NAMALWA (cell line): ENCODE measurements at regions not wholly inside any gene's neighbourhood (a gene's known extent, or its start where the extent isn't known, plus 50 kb on each side); places are given as distances from the start of the nearest gene placed in this dataset.

Source experiments
- DNase-seq: peaks from one replicate; pipeline ENCODE4 v3.0.0-alpha.2; 2015; ENCODE audit warnings: low spot score

DNA sequence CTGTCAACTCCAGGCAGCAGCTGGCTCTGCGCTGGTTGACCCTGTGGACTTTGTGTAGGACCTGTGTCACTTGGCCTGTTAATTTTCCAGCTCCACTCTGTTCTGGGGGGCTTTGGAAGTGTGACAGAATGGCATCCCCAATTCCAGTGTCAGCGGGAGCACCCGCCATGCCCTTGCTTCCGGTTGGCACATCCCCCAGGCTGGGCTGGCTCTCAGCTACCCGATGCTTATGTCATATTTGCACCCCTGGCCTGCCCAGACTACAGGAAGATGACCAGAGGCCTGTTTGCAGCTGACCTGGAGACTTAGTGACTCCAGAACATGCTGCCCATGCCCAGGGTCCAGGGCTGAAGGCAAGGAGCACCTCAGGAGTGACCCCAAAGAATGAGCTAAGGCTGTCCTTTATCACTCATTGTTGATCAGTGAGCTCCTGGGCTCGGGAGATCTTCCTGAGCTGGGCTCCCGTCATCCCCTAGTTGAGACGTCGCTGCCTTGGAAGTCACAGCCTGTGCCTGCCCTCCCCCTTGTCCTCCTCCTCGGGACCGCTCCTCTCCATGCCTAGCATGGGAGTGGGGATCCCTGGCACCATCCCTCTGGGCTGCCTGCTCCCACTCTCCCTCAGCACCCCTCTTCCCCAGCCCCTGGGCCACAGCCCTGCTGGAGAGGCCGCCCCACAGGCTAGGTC, 163.4 kb upstream of the RTL1 start:
- no peak for DNase-seq

DNA sequence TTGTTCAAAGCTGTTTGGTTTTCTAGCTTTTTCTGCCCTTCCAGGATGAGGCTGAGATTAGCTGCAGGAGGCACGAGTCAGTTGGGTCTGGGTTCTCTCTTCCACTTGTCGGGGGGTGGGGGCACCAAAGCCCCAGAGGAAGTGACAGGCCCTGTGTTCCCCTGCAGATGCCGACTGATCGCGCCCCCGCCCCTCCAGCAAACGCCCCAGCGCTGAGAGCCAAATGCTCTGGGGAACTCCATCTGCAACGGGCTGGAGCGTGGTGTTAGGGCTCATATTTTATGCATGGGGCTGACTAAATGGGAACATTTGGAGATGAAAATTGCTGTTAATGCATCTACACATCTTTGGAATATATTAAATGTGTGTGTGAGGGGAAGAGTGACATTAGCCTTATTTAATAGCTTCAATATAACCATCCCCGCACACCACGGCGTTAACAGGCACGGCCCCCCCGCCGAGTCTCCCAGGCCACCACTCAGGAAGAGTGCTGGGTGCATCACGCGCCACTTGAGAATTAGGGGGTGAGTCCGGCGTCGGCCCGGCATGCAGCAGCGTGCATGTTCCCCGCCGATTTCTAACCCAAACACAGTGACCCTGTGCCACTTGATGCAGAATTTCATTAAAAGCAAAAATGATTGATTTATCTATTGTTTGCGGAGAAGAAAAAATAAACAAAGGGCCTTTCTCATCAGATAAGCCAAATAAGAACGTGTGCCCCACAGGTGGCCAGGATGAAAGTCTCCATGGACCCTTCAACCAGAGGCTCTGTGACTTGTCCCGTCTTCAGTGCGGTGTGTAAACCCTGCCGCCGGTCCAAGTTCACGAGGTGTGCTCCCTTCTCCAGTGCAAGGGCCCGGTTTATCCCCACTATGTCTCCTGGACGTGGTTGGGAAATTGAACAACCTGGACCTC, 165.0 kb upstream of the RTL1 start:
- no peak for DNase-seq

DNA sequence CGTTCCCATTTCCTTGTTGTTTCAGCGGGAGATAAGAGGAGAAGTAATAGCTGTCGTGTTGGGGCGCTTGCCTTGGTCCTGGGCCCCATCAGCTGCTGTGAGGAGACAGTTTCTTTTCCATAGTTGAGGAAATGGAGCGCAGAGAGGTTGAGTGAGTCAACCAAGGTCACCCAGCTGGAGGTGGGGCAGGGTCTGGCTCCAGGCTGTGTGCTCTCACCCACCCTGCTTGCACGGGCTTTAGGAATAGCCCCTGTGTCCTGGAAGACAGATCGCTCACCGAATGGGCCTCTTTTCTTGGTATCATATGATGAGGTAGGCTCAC, 165.7 kb upstream of the RTL1 start:
- no peak for DNase-seq

DNA sequence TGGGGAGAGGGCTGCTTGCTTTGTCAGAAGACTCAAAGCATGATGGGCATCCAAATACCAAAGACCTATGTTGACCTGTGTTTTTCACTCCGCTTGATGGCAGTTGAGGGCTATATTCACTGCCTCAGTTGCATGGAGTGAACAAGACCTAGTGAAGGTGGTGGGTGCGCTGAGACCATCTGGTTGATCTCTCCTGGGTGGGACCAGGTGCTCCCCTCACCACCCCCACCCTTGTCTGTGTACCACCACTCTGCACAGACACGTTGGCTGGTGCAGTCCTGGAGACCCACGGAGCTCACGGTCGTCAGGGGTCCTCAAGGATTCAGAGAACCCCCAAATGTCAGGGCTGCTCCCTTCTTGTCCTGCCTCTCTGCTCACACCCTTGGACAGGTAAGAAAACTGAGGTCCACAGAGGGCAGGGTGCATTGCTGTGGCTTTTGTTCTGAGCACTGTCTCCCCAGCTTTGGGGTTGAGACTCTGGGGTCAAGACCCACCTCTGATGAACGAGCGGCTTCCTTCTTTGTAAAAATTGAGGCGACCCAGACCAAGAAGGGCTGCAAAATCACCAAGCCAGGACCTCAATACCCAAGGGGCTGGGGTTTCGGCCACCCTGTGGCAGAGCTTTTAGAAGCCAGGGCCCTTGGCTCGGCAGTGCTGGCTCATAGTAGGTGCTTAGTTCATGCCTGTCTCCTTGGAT, 166.3 kb upstream of the RTL1 start:
- no peak for DNase-seq

DNA sequence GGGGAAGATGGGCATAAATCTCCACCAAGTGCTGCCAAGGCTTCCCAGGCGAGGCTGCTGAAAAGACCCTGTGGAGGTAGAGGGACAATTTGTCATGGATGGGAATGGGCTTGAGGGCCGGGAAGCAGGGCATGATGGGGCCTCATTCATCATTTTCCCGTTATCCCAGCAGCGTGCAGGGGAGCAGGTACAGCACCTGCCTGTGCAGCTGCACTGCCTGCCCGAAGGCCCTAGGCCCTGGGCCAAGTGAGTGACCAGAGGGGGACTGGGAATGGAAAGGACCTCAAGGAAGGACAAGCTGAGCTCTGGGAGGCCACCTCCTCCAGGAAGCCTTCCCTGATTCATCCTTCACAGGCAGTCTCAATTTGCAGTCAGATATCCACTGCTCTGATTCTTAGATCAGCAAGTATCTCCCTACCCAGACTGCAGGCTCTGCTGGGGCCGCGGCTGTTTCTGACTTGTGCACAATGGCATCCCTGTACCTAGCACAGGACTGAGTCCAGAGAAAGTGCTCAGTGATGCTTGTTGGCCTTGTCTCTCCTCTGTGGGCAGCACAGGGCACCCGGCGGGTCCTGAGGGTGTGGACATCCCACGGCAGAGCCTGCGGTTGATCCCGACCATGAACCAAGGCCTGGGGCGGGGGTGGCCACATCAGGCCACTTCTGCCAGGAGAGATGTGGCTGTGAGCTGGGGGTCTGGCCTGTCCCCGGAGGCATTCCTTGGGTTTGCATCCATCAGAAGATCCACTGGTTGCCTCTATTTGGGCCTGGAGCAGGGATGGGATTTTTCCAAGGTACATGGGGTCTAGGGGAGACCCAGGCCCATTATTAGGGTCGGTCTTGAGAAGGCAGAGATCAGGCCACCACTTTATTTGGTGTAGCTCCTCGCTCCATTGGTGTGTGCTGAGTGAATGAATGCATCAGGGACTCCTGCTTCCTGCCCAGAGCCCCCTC, 167.3 kb upstream of the RTL1 start:
- DNase-seq, result no peak

DNA sequence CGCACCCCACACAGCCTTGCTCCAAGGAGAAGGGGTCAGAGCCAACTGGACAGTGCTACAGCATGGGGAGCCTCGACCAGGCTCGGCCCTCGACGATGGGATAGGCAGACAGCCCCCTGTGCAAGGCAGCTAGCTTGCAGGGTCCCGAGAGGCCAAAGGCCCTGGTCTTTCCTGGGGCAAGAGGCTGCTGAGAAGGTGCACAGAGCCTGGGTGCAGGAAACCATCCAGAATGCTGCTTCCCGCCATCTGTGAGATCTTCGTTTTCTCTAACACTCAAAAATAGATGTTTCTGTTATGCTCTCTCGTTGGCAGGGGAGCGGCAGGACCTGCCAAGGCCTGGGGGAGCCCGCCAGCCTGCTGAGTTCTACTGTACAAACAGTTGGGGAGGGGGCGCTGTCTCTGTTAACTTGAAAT, 168.0 kb upstream of the RTL1 start:
- DNase-seq, result no peak

DNA sequence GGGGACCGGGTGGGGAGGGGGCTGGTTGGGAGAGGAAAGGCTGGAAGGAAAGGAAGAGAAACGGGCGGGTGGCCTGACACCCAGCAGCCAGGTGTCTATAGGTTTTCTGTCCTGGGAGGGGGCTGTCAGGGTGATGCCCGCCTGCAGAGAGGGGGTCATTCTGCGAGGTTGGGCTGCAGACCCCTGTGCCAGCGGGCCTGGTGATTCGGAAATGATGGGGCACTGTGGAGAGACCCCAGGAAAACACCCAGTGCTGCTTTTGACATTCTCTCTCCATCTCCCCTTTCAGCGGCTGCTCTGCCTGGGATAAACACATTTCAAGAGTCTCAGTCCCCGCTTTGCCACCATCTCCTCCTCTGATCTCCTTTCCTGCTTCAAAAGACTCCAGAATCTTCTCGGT, 168.5 kb upstream of the RTL1 start:
- no peak for DNase-seq

DNA sequence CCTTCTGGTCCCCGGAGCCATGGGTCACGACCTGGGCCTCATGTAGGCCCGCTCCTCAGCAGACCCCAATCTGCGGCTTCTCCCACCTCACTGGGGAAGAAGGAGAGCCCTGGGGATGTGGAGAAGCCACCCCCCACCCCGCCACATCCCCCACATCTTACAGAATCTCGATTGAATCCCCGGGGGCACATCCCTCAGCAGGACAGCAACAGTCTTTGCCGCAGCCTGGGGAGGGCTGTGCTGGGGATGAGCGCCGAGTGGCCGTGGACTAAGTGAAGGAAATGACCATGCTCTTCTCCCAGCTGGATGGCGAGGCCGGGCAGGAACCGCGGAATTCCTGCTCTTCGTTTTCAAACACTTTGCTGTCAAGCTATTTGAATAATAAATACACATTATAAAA, 169.0 kb upstream of the RTL1 start:
- DNase-seq, result no peak

DNA sequence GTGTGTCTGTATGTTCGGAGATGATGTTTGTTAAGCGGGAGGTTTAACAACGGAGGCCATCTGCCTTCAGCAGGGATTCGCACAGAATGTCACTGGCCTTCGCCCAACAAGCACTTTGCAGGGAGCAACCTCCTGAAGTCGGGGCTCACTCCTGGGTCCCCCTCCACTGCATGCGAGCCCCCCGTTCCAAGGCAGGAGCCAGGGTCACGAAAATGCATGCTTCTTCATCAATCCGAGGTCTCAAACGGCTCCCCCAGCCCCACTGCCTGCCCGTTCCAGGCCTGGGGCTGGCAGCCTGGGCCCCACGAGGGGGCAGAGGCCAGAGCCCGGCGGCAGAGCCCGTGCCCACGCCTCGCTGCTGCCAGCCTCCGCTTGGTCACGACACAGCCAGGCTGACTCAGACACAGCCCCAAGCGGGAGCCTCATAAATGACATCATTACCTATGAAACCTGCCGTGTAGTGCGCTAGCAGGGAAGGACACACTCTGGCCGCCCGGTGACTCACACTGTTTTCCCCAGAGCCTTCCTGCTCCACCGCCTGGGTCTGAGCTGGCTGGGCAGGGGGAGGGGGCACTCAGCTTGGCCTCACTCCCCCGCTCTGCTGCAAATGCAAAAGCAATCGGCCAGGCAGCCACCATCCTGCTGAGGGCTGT, 169.5 kb upstream of the RTL1 start:
- DNase-seq, result no peak

DNA sequence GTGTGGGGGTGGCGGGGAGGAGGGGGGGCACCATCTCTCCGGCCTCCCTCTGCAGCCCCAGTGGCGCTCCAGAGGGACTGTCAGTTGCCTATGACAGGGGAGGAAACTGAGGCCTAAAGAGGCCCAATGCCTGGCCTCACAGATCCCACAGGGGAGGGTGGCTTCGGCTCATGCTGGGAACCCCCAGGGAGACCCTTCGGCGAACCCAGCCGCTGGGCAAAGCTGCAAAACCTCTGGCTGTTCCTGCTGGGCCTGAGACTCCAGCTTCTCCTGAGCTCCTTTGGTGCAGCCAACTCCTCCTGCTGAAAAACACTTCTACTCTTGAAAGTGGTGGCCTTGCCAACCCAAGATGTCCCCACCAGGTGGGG, 170.1 kb upstream of the RTL1 start:
- no peak for DNase-seq

DNA sequence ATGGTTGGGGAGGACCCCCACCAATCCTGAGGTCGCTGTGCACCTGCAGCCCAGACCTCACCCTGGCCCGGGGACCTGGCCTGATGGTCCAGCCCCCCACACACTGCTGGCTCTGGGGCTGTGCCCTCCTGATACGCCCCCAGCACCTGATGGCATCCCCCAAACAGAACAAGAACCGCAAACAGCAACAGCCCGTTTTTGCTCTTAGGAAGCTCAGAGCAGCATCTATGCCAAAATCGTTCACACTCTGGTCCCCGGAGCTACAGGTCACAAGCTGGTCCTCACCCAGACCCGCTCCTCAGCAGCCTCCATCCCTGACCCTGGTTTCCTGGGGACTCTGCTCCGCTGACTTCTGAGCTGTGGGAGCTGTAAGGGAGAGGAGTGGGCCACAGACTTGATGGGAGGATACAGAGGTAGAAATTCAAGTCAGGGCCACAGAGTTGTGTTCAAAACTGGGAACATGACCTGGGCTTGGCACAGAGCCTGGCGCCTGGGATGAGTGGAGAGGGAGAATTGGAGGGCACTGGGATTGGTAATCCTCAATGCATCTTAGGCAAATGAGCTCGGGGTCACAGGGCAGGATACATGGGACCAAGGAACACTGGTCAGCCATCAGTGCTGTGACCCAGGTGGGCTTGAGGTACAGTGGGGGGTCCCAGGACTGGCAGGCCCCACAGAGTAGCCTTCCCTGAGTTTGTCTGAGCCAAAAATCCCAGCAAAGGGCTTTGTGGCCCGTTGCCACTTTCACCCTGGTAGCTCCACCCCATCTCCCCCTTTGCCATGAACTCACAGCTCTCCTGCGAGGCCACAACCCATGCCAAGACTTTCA, 170.9 kb upstream of the RTL1 start:
- no peak for DNase-seq

DNA sequence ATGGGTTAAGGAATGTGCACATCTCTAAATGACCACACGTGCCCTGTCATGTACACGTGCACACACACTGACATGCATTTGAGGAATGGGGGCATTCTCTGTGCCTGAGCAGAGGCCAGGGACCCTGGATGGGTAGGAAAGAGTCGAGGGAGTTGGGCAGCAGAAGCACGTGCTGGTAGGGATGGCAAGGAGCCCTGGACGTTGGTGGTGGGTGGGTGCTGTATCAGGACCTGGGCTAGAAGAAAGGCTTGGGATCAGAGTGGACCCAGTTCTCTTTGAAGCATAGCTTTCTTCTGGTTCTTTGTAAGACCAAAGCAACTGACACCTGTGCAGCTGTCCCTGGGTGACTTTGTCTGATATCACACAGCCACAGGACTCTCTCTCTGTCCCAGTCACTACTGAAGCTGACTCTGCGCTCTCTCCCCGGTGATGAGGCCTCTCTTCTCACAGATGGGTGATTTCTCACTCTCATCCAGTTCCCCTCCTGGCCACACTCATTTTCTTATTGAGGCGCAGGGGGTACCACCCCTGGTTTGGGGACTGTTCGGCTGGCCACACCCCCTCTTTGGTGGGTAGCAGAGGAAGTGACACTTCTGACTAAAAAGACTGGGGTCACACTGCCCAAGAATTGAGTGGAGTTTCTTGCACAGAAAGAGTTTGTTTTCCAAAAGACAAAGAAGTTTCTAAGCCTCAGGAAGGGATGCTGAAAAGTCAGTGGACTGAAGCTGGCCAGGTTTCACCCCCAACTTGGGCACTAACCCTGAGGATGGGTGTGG, 171.7 kb upstream of the RTL1 start:
- DNase-seq, result peak; percentile 2

DNA sequence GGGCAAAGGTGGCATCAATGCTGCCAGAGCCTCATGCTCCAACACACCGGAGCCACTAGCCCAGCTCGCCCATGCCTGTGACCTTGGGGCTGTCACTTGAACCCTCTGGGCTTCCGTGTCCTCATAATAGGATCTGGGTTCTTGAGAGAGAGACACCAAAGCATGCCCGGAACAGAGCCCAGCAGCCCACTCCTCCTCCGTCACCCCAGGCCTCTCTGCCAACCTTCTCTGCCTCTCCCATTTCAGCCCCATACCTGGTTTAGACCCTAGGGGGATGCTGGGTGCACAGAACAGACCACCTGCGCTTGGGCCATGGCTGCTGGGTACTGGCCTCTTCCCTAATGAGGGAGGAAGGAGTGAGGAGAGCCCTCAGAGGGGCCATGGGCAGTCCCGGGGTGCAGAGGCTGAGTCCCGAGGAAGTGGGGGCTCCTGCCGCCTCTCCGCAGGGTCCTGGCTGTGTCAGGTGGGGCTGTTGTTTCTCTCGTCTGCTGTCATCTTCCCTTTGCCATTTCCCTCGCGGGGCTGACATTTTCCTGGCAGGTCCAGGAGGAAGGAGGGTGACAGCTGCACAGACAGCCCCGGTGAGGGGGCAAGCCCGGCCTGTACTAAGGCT, 172.4 kb upstream of the RTL1 start:
- no peak for DNase-seq

DNA sequence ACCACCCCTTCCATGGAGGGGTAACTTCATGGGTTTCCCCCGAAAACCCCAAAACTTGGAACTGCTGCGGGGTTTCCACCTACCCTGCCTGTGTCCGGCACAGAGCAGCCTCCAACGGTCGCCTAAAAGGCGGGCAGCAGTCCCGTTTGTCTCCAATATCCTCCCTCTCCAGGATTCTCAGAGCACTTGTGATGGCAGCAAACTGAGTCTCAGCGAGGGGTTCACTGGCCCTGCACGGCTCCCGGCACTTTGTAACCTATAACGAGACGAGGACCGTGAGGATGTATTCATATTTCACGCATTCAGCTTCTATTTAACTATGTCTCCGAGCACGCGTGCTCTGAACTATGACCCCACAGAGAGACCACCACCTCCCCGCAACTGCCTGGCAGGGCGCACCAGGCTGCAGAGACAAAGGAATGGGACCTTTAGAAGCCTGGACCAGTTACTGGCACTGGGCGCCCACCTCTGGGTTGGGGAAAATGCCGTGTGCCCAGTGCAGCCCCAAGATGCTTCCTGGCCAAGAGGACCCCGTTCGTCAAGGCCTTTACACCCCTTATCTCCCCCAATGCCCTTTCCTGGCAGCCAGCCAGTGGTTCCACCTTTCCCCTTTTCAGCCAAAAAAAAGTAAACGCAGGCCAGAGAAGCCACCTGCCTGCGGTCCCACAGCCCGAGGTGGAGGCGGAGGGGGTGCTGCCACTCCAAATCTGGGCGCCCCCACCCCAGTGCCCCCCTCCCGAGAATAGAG, 173.1 kb upstream of the RTL1 start:
- no peak for DNase-seq

DNA sequence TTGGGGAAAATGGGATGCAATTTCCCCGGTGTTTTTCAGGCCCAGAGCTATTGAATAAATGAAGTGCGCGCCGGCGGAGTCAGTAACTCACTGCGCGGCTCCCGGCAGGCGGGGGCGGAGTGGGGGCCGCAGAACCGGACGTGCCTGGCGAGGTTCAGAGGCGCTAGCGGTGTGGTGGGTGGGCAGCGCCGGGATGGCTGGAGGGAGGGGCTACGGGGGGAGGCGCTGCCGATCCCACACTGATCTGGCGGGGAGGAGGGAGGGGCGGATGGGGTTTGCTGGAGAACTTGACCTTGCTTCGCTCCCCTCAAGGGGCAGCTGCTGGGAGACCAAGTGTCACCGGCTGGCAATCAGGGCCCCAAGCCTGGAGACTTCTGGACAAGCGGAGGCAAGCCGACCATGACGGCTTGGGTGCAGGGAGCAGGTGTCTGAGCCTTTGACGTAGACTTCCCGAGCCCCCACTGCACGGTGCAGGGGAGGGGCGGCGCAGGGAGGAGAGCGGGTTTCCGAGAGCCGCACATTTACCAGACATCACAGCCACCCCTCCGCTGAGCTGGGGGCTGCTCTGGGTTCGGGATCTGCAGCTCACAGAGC, 174.1 kb upstream of the RTL1 start:
- DNase-seq, result no peak

DNA sequence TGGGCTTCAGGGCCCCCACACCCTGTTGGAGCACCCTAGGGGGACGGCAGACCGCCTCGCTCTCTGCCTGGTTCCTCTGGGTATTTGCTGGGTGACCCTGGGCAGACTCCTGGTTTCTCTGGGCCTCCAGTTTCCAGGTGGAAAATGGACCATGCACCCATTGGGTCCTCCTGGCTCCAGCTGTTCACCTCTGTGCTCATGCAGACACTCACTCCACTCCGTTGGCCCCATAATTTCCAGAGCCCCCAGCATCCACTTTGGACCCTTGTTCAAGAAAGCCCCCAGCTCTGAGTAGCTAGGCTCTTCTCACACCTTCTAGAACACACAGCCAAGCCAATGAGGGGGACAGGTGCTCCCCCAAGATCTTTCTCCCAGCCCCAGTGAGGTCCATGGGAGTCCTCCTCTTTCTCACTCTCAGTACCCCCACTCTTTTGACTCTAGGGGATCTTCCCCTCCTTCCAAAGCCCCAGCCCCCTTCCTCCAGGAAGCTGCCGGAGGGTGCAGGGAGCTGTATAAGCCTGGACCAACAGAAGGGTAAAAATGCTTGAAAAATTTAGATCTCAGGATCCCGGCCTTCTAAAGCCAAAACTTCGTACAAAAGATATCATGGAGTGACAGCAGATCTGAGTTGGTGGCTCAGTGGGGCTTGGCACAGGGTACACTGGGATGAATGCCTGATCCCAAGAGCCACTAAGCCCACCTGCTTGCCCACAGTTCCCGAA, 174.8 kb upstream of the RTL1 start:
- no peak for DNase-seq

DNA sequence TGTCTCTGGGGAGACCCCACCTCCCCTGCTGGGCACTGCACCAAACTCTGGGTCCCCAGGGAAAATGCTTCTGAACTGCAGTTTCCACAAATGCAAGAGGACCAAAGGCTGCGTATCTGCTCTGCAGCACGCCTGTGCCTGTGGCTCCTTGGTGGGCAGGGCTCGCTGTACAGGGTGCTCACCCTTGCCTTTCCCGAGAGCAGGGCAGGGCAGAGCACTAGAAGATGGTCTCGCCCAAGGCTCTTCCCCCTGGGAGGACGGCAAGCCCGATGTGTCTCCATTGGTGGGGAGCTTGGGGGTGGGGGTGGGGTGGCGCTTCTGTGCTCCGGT, 175.3 kb upstream of the RTL1 start:
- no peak for DNase-seq
